Endothelial cell (in vitro differentiated cells): ENCODE measurements at regions not wholly inside any gene's neighbourhood (a gene's known extent, or its start where the extent isn't known, plus 50 kb on each side); places are given as distances from the start of the nearest gene placed in this dataset.

Source experiments
- DNase-seq: peaks from one replicate; pipeline ENCODE4 v3.0.0; 2021; ENCODE audit warnings: low spot score
- H3K27ac Mint-ChIP-seq: one replicate; pipeline ENCODE4 v1.8.0; 2021; ENCODE audit warnings: mixed read lengths, inconsistent platforms; ENCODE audit not compliant: unreplicated experiment
- H3K27me3 Mint-ChIP-seq: one replicate; pipeline ENCODE4 v1.8.0; 2021; ENCODE audit warnings: mild to moderate bottlenecking, moderate library complexity, mixed read lengths, inconsistent platforms; ENCODE audit not compliant: unreplicated experiment
- H3K36me3 Mint-ChIP-seq: one replicate; pipeline ENCODE4 v1.8.0; 2021; ENCODE audit warnings: mild to moderate bottlenecking, low read depth, mixed read lengths, inconsistent platforms; ENCODE audit not compliant: unreplicated experiment
- H3K4me1 Mint-ChIP-seq: one replicate; pipeline ENCODE4 v1.8.0; 2021; ENCODE audit warnings: mild to moderate bottlenecking, mixed read lengths, inconsistent platforms; ENCODE audit not compliant: unreplicated experiment
- H3K4me3 Mint-ChIP-seq: one replicate; pipeline ENCODE4 v1.8.0; 2021; ENCODE audit warnings: mild to moderate bottlenecking, mixed read lengths, inconsistent platforms; ENCODE audit not compliant: unreplicated experiment
- H3K9me3 Mint-ChIP-seq: one replicate; pipeline ENCODE4 v1.8.0; 2021; ENCODE audit warnings: mixed read lengths, inconsistent platforms; ENCODE audit not compliant: unreplicated experiment
- TF ChIP-seq, protein P1 (sequence below): fragments of 200-600 bp; sonication (generic); IDR thresholded peaks from one replicate; pipeline ENCODE4 v1.5.0; 2021; ENCODE audit warnings: antibody characterized with exemption; ENCODE audit not compliant: unreplicated experiment

DNA sequence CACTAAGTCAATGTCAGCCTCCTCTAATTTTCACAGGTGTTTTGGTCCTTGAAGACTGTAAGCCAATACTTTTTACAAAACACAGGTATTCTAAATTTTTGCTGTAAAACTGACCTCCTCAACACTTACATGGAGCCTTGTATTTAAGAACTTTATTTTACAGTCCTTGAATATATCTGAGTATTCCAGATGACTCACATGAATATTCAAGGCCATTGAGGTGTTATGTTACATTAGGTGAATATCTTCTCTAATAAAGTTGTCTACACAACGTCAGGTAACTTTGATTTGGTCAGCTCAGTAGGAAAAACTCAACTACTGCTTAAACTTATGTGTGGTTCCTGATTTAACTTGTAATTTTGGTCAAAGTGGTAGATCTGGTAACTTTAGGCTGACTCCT lies 254.2 kb downstream of the OLFM3 start:
- Mint-ChIP-seq H3K27ac (no peak overlapping the region), H3K4me1 (no peaks in the 10 kb centered on the region), H3K27me3 (no peaks in the 10 kb centered on the region), H3K9me3 (no peaks in the 10 kb centered on the region), H3K36me3 (no peaks in the 10 kb centered on the region), H3K4me3 (no peak overlapping the region)
- no peak for DNase-seq
- TF ChIP-seq, protein P1, sequence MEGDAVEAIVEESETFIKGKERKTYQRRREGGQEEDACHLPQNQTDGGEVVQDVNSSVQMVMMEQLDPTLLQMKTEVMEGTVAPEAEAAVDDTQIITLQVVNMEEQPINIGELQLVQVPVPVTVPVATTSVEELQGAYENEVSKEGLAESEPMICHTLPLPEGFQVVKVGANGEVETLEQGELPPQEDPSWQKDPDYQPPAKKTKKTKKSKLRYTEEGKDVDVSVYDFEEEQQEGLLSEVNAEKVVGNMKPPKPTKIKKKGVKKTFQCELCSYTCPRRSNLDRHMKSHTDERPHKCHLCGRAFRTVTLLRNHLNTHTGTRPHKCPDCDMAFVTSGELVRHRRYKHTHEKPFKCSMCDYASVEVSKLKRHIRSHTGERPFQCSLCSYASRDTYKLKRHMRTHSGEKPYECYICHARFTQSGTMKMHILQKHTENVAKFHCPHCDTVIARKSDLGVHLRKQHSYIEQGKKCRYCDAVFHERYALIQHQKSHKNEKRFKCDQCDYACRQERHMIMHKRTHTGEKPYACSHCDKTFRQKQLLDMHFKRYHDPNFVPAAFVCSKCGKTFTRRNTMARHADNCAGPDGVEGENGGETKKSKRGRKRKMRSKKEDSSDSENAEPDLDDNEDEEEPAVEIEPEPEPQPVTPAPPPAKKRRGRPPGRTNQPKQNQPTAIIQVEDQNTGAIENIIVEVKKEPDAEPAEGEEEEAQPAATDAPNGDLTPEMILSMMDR, result no peak

- TF ChIP-seq, protein P1, result no peak
- Mint-ChIP-seq H3K9me3 (no peaks in the 10 kb centered on the region), H3K4me1 (no peaks in the 10 kb centered on the region), H3K36me3 (no peaks in the 10 kb centered on the region), H3K27ac (no peak overlapping the region), H3K4me3 (no peak overlapping the region), H3K27me3 (no peaks in the 10 kb centered on the region)
- DNase-seq, result no peak
Observed at GRCh38 chr1:101745551-101746270, 251.0 kb downstream of the OLFM3 start.

DNA sequence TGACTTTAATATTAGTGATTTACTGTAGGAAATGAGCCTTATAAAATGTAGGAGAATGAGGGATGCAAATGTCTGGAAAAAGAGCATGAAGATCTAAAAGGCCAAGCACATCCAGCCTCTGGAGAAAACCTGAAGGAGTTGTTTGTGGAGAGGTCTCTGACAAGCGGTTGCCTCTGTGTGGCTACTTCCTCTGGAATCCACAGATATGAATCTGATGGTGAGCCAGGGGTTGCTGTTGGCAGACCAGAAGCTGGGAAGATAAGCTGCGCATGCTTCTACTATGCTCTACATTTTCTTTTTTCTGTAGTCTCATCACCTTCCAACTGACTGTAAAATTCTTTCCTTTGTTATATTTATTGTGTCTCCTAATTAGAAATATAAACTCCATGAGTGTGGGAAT lies 248.6 kb downstream of the OLFM3 start:
- Mint-ChIP-seq H3K4me3 (no peak overlapping the region), H3K36me3 (no peaks in the 10 kb centered on the region), H3K27me3 (no peaks in the 10 kb centered on the region), H3K9me3 (no peaks in the 10 kb centered on the region), H3K4me1 (no peaks in the 10 kb centered on the region), H3K27ac (no peak overlapping the region)
- TF ChIP-seq, protein P1, result no peak
- DNase-seq, result no peak
